ENCODE measurements at regions not wholly inside any gene's neighbourhood (a gene's known extent, or its start where the extent isn't known, plus 50 kb on each side); places are given as distances from the start of the nearest gene placed in this dataset.

- no peak for DNase-seq (ENCODE audit: low spot score)
These were observed 188.7 kb downstream of the GADD45G start for GRCh38 chr9:89793551-89793950.

GRCh38 chr9:89794918-89795317 lies 190.1 kb downstream of the GADD45G start:
- DNase-seq (ENCODE audit: low spot score) = no peak

DNA sequence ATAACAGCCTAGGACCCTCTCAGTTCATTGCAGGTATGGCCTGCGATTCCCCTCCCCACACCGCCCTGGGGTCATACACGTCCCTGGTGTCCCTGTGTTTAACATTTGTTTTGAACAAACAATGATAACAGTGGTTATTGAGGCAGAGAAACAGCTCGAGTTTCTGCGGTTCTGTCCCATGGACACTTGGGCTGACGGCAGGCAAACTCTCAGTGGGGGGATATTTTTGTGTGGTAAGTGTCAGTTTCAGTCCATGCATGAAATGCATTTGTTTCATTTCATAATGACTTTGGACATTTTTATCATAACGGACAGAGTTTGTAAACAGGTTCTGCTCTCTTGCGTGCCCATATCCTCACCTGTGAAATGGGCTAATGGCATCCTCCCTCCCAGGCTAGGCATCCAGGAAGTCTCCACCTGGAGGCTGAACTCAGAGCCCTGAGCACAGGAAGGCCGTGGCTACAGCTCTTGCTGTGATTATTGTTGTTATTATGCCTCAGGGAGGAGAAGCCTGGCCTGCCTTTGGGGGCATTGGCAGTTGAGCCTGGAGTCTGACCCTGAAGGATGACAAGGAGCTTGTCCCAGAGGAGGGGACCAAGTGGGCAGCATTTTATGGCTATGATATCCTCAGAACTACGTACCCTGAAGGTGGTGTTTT lies 190.9 kb downstream of the GADD45G start:
- no peak for DNase-seq (ENCODE audit: low spot score)

- DNase-seq (ENCODE audit: low spot score) = no peak
These were observed 191.8 kb downstream of the GADD45G start for GRCh38 chr9:89796606-89797005.

DNA sequence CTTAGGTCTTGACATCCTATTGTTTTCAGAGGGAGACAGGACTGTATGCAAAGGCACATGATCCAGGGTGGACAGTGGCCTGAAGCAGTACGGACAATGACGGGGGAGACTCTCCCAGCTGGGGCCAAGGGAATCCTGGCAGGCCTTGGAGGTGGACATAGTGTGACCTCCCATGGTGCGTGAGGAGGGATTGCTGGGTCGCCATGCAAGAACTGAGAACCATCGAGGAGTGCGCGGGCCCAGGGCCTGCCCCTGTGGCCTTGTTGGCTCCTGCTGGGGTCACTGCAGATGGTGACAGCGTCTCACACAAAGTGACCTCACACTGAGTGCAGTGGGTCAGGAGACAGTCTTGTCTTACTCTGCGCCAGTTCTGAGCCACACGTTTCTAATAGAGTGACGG lies 192.4 kb downstream of the GADD45G start:
- no peak for DNase-seq (ENCODE audit: low spot score)

- DNase-seq (ENCODE audit: low spot score) = no peak
These were observed 193.2 kb downstream of the GADD45G start for GRCh38 chr9:89797937-89798455.

GRCh38 chr9:89798547-89799120 lies 193.8 kb downstream of the GADD45G start:
- no peak for DNase-seq (ENCODE audit: low spot score)

GRCh38 chr9:89799221-89799620 lies 194.4 kb downstream of the GADD45G start:
- no peak for DNase-seq (ENCODE audit: low spot score)

DNA sequence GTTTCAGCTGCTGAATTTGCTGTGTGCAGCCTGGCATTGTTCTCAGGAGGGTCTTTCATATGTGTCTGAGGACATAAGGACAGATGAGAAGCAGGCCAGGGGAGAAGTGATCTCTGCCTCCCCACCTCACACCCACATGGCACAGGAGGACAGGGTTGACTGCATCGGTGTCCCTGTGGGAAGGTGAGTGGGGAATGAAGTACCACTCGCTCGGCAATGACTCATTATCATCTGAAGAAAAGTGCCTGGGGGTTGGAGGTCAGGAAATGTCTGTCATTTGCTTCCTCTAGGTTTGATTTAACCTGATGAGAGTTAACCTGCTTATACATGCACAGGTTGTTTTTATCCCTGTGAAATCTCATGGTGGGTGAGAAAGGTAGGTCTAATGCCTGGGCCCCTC lies 195.0 kb downstream of the GADD45G start:
- no peak for DNase-seq (ENCODE audit: low spot score)

- DNase-seq (ENCODE audit: low spot score) = no peak
These were observed 196.5 kb downstream of the GADD45G start for GRCh38 chr9:89801341-89801740.

- no peak for DNase-seq (ENCODE audit: low spot score)
These were observed 197.2 kb downstream of the GADD45G start for GRCh38 chr9:89801742-89802670.

- no peak for DNase-seq (ENCODE audit: low spot score)
These were observed 198.1 kb downstream of the GADD45G start for GRCh38 chr9:89802781-89803355.

DNA sequence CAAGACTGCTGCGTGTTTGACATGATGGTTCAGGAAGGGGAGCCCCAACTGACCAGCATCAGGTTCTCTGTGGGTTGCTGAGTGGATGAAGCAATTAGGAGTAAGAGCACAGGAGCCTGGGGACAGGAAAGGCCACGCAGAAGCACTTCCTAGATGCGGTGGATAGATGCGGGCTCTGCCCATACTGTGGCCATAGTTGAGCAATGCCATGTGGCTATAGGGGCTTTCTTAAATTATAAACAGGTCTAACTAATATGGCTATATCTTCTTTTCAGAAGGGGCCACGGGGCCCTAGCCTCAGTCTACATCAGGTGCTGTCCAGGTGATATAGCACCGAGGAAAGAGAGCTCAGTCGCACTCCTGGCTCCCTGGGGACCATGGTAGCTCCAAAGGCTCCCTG lies 198.6 kb downstream of the GADD45G start:
- no peak for DNase-seq (ENCODE audit: low spot score)

GRCh38 chr9:89804766-89805531 lies 200.1 kb downstream of the GADD45G start:
- DNase-seq (ENCODE audit: low spot score) = no peak

DNA sequence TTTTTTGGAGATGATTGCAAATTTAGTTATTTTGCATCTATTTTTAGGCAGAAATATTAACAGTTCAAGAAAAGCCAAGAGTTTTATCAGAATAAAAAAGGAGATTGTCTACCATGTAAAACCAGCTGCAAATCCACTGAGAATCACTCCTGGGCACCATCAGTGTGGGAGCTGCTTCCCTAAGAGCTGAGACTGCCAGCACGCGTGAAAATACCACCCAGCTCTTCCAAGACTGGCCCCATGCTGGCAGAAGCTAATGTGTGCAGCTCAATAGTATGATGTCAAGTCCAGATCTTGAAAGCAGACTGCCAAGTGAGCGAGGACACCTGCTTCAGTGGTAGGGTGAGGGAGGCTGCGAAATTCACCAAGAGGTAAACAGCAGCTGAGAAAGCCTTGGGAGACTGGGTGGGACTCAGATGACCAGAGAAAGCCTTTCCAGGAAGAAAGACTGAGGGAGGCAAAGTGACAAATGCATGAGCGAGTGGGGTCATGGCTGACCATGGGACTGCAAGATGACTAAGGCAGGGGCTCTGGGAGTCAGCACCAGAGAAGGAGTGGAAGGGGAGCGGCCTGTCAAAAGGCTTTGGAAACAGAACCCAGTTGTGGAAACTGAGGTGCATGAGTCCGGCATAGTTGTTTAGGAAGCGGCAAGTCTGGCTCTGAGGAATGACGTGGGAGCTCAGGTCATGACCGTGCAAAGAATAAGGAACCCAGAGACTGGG lies 200.9 kb downstream of the GADD45G start:
- no peak for DNase-seq (ENCODE audit: low spot score)

GRCh38 chr9:89806371-89807100 lies 201.7 kb downstream of the GADD45G start:
- no peak for DNase-seq (ENCODE audit: low spot score)

- DNase-seq (ENCODE audit: low spot score) = no peak
These were observed 202.2 kb downstream of the GADD45G start for GRCh38 chr9:89807101-89807395.

DNA sequence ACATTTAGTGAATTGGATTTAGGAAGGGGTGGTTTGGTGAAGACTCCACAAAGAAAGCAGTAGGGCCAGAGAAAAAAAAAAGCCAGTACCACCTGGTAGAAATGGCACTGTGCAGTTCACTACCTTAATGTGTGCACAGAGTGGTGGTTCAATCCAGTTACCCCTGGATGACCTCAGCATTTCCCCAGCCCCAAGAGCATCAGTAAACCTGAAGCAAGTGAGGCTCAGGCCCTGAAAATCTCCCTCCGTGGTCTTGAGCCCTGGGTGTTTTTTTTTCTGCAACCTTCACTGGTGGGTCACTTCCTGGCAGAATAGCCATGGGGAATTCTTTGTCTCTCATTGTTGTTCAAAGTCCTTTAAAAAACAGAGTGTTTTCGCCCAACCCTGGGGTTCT lies 202.9 kb downstream of the GADD45G start:
- DNase-seq (ENCODE audit: low spot score) = no peak

GRCh38 chr9:89808076-89808755 lies 203.4 kb downstream of the GADD45G start:
- DNase-seq (ENCODE audit: low spot score) = no peak

GRCh38 chr9:89808756-89809181 lies 204.0 kb downstream of the GADD45G start:
- DNase-seq (ENCODE audit: low spot score) = no peak
